GM18502 (cell line): ENCODE measurements at regions not wholly inside any gene's neighbourhood (a gene's known extent, or its start where the extent isn't known, plus 50 kb on each side); places are given as distances from the start of the nearest gene placed in this dataset.
"Not testable (repeated sequence)": the region's sequence is repeated elsewhere in the genome, so short reads cannot be mapped to it uniquely, and the experiment has no call there.

Experiments used
- ATAC-seq: cut with Tn5 transposase; IDR thresholded peaks from one replicate; pipeline ENCODE4 v1.9.1; 2021; ENCODE audit warnings: mild to moderate bottlenecking; ENCODE audit not compliant: unreplicated experiment, poor library complexity

- no peak for ATAC-seq
Measured at GRCh38 chr21:13827201-13827600, 217.6 kb downstream of the POTED start.

DNA sequence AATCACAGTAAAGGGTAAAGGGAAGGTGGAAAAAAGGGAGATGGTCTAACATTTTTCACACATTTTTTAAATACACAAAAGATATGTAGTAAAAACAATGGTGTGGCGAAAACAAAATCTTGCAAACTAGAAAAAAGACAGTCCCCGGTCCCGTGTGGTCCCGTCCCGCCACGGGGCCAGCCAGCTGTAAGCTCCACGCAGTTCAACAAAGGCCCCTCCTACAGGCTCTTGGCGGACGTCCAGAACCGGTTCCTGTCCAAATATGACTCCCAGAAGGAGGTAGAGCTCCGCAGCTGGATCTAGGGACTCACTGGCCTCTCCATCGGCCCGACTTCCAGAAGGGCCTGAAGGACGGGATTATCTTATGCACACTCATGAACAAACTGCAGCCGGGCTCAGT, 216.9 kb downstream of the POTED start:
- not testable (repeated sequence) for ATAC-seq

DNA sequence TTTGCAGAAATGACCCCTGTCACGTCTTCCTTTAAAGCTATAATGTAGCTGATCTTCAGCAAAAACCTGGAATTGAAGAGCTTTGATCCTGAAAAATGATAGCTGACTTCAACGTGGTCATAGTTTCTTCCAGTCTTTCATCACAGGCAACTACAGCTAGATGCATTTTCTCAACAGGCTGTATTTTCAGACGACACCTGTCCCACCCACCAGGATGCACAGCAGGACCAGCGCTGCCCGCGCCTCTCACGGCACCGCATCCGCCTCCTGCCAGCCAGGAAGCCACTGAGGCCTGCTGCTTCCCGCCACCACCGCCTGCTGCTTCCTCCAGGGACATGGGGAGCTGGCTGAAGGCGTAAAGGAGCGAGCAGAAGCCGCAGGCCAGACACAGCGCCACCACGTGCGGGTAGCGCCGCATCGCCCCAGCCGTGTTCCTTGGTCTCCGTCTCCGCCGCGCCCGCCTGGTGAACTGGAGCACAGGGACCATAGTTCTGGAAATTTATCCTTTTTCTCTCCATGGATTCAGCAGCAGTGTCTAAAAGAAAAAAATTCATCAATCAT, 215.7 kb downstream of the POTED start:
- ATAC-seq = not testable (repeated sequence)

DNA sequence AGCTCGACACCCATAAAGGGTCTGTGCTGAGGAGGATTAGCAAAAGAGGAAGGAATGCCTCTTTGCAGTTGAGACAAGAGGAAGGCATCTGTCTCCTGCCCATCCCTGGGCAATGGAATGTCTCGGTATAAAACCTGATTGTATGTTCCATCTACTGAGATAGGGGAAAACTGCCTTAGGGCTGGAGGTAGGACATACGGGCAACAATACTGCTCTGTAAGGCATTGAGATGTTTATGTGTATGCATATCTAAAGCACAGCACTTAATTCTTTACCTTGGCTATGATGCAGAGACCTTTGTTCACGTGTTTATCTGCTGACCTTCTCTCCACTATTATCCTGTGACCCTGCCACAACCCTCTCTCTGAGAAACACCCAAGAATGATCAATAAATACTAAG, 210.7 kb downstream of the POTED start:
- ATAC-seq = not testable (repeated sequence)

DNA sequence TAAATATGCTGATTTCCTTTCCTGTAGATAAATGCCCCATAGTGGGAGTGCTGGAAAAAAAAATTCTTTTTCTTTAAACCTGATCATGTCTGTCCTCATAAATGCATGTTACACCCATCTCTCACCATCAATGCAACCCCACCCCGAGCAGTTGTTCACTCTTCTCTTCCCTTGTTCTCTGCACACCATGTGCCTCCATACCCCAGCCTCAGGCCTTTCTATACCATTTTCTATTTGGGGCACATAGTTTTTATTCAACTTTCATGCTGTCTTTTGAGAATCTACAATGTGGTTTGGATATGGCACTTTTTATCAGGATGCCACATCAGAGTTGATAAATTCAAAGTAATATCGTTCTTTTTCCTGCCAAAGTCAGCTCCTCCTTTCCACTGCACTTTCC, 202.6 kb downstream of the POTED start:
- ATAC-seq = not testable (repeated sequence)

DNA sequence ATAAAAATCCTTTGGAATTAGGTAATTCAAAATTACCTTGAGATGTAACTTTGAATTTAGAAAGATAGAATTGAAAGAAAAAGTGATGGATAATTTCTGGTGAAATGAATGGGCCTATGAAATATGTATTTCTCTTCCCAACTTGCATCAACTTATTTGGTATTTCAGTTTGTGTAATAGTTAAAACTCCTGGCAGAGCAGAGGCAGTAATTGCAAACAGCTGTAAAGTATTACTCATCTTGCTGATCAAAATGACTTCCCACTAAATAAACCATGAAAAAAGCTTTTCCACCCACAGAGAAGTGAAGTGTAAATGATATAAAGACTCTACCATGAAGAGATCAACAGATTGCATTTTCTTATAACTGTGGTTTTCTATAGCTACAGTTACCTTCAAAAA, 201.0 kb downstream of the POTED start:
- ATAC-seq = not testable (repeated sequence)

DNA sequence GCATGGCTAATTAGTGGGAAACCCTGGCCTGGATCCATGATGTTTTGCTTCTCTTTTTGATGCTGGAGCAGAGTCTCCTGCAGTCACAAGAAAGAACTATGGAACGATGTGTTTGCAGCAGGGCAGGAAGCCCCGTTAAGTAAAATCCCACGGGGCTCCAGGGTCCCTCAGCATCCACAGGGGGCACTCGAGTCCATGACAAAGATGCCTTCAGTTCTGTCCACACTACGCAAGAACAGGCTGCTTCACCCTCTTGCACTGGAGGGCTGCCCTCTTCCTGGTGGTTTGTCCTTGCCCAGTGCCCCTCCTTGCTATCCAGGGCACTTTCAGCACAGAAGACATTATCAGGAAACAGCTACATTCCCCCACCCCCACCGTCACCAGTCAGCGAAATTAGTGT, 196.9 kb downstream of the POTED start:
- not testable (repeated sequence) for ATAC-seq

DNA sequence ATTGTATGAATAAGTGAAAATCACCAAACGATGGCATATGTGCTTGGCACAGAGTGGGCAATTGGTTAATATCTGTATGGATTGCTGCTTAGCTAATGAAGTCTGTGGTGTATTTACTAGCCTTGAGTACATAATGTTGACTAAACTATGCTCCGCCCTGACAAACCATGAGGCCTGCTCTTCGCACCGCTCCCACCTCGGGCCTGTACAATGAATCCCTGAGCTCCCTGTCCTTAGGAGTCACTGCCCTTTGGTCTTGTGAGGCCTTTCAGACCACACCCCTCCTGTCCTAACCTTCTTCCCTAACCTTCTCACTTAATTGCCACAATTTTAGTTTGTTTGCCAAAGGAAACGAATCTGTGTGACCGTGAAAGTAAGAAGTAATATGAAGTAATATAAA, 193.2 kb downstream of the POTED start:
- ATAC-seq = not testable (repeated sequence)
